Keratinocyte (primary cell): ENCODE measurements at regions not wholly inside any gene's neighbourhood (a gene's known extent, or its start where the extent isn't known, plus 50 kb on each side); places are given as distances from the start of the nearest gene placed in this dataset.

Experiments
- CTCF ChIP-seq, 3 experiments: IDR thresholded peaks in 1 of 3; conservative IDR thresholded peaks in 1 of 3; optimal IDR thresholded peaks in 1 of 3; 2 replicates in 2 of 3; 3 replicates in 1 of 3; pipeline versions ENCODE3 to v1.5.1; 2011; ENCODE audit warnings: low read length in 3 of 3, mild to moderate bottlenecking in 3 of 3, moderate library complexity in 2 of 3, control low read depth in 1 of 3, inconsistent platforms in 1 of 3; ENCODE audit not compliant: insufficient read depth in 2 of 3; ENCODE audit errors: extremely low read depth in 1 of 3
- EZH2 ChIP-seq: IDR thresholded peaks from one replicate; pipeline ENCODE4 v1.6.1; 2012; ENCODE audit warnings: inconsistent platforms, mild to moderate bottlenecking, low read length, moderate library complexity

DNA sequence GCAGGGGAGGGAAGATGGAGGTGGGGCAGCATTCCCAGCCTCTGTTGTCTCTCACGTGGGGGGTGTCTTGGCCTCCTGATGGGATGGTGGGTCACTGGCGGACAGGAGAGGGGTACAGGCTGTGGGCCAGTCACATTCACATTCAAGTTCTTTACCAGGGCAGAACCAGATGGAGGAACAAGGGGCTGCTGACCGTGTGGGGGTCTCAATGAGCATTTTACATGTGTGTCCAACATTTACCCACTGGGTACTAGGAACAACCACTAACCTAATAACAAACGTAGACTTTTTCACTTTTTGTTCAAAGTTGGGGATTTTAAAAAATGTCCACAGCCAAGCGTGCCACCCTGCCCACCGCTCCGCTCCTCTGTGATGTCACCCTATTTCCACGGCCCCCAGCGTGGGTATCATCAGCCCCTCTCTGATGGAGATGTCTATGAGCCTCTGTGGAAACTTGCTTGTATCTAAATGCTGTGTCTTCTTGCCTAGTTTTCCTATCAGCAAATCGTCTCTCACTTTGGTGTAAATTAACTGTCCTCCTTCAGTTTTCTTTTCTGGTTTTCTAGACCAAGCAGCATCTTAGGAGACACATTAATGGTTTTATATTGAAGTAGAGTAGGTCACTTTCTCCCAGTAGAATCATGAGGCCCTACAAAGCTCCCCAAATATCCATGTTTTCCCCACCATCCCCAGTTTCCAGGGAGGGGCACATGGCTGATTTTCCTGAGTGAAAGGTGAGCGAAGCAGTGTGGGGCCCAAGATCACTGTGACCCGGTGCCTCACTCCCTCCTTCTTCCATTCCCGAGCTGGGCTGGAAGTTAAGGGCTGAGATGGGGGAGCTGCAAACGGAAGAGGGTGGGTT lies 936.7 kb downstream of the BRD1 start:
- TF ChIP-seq CTCF (optimal IDR thresholded peaks at IDR 0.05 in 1 of 3, IDR thresholded peaks at IDR 0.05 in 1 of 3, conservative IDR thresholded peaks at IDR 0.05 in 1 of 3; ENCODE audit: extremely low read depth in 1 of 3, insufficient read depth in 2 of 3, low read length in 3 of 3) (no peak), EZH2 (no peak)
